HK-2 (cell line): ENCODE measurements at regions not wholly inside any gene's neighbourhood (a gene's known extent, or its start where the extent isn't known, plus 50 kb on each side); places are given as distances from the start of the nearest gene placed in this dataset.
"Not testable (repeated sequence)": the region's sequence is repeated elsewhere in the genome, so short reads cannot be mapped to it uniquely, and the experiment has no call there.

Experiments
- DNase-seq: peaks from one replicate; pipeline ENCODE4 v3.0.0-alpha.2; 2018; ENCODE audit not compliant: unreplicated experiment

- DNase-seq, result not testable (repeated sequence)
Measured at GRCh38 chr9:6104406-6104805, 89.0 kb upstream of the RANBP6 start.

- not testable (repeated sequence) for DNase-seq
Measured at GRCh38 chr9:6103911-6104310, 88.5 kb upstream of the RANBP6 start.

- DNase-seq, result peak; percentile 16
Measured at GRCh38 chr9:6102336-6102987, 87.0 kb upstream of the RANBP6 start.

GRCh38 chr9:6101725-6102124 is 86.3 kb upstream of the RANBP6 start:
- DNase-seq, result not testable (repeated sequence)

- not testable (repeated sequence) for DNase-seq
Measured at GRCh38 chr9:6099346-6099745, 83.9 kb upstream of the RANBP6 start.

GRCh38 chr9:6098431-6098830 is 83.0 kb upstream of the RANBP6 start:
- no peak for DNase-seq

- peak; percentile 53 for DNase-seq
Measured at GRCh38 chr9:6096821-6097220, 81.4 kb upstream of the RANBP6 start.

- no peak for DNase-seq
Measured at GRCh38 chr9:6090277-6091210, 75.1 kb upstream of the RANBP6 start.

GRCh38 chr9:6089300-6089699 is 73.9 kb upstream of the RANBP6 start:
- DNase-seq, result no peak

- peak; percentile 1 for DNase-seq
Measured at GRCh38 chr9:6086006-6086655, 70.7 kb upstream of the RANBP6 start.

- DNase-seq, result no peak
Measured at GRCh38 chr9:6080154-6080716, 64.8 kb upstream of the RANBP6 start.

GRCh38 chr9:6079386-6079785 is 64.0 kb upstream of the RANBP6 start:
- no peak for DNase-seq

GRCh38 chr9:6078382-6079105 is 63.1 kb upstream of the RANBP6 start:
- DNase-seq, result no peak

GRCh38 chr9:6076851-6077250 is 61.4 kb upstream of the RANBP6 start:
- DNase-seq, result no peak

- no peak for DNase-seq
Measured at GRCh38 chr9:6073731-6074130, 58.3 kb upstream of the RANBP6 start.

- DNase-seq, result no peak
Measured at GRCh38 chr9:6072865-6073264, 57.4 kb upstream of the RANBP6 start.

GRCh38 chr9:6072453-6072852 is 57.0 kb upstream of the RANBP6 start:
- DNase-seq, result no peak

GRCh38 chr9:6068983-6069382 is 53.6 kb upstream of the RANBP6 start:
- DNase-seq, result no peak

- no peak for DNase-seq
Measured at GRCh38 chr9:6067426-6067825, 52.0 kb upstream of the RANBP6 start.
